ENCODE measurements at regions not wholly inside any gene's neighbourhood (a gene's known extent, or its start where the extent isn't known, plus 50 kb on each side); places are given as distances from the start of the nearest gene placed in this dataset.

GRCh38 chr12:42924482-42924881 lies 334.9 kb upstream of the PRICKLE1 start:
- Histone ChIP-seq H2AFZ (ENCODE audit: low read length) (no peak overlapping the region), H3K9ac (ENCODE audit: insufficient read depth, low read length) (no peak overlapping the region), H3K27me3 (ENCODE audit: control insufficient read depth, insufficient read depth, low read length) (no peaks in the 10 kb centered on the region), H3K27ac (ENCODE audit: insufficient read depth, low read length) (no peak overlapping the region), H4K20me1 (ENCODE audit: control insufficient read depth, extremely low read depth, insufficient read depth, low read length) (no peaks in the 10 kb centered on the region), H3K4me1 (ENCODE audit: control insufficient read depth, extremely low read depth, insufficient read depth, low read length) (no peaks in the 10 kb centered on the region), H3K9me3 (ENCODE audit: control insufficient read depth, insufficient read depth, low read depth, low read length) (no peaks in the 10 kb centered on the region), H3K4me3 (replicated peaks in 1 of 4; ENCODE audit: control extremely low read depth in 1 of 4, insufficient read depth in 1 of 4, low read depth in 3 of 4, low read length in 4 of 4) (no peak overlapping the region), H3K4me2 (ENCODE audit: extremely low read depth, insufficient read depth, low read length) (no peak overlapping the region), H3K36me3 (ENCODE audit: control insufficient read depth, insufficient read depth, low read length) (no peaks in the 10 kb centered on the region), H3K79me2 (ENCODE audit: control insufficient read depth, insufficient read depth, low read length) (no peaks in the 10 kb centered on the region)
- TF ChIP-seq CTCF (conservative IDR thresholded peaks at IDR 0.05 in 1 of 2, IDR thresholded peaks at IDR 0.05 in 1 of 2; ENCODE audit: low read depth in 1 of 2, low read length in 2 of 2), result no peak
- DNase-seq (ENCODE audit: low read depth in 2 of 2), result no peak

GRCh38 chr12:42923583-42923982 lies 334.0 kb upstream of the PRICKLE1 start:
- Histone ChIP-seq H3K9ac (ENCODE audit: insufficient read depth, low read length) (no peak overlapping the region), H3K27me3 (ENCODE audit: control insufficient read depth, insufficient read depth, low read length) (no peaks in the 10 kb centered on the region), H3K79me2 (ENCODE audit: control insufficient read depth, insufficient read depth, low read length) (no peaks in the 10 kb centered on the region), H3K4me1 (ENCODE audit: control insufficient read depth, extremely low read depth, insufficient read depth, low read length) (no peaks in the 10 kb centered on the region), H3K4me2 (ENCODE audit: extremely low read depth, insufficient read depth, low read length) (no peak overlapping the region), H4K20me1 (ENCODE audit: control insufficient read depth, extremely low read depth, insufficient read depth, low read length) (no peaks in the 10 kb centered on the region), H3K4me3 (replicated peaks in 1 of 4; ENCODE audit: control extremely low read depth in 1 of 4, insufficient read depth in 1 of 4, low read depth in 3 of 4, low read length in 4 of 4) (no peak overlapping the region), H3K36me3 (ENCODE audit: control insufficient read depth, insufficient read depth, low read length) (no peaks in the 10 kb centered on the region), H3K27ac (ENCODE audit: insufficient read depth, low read length) (no peak overlapping the region), H3K9me3 (ENCODE audit: control insufficient read depth, insufficient read depth, low read depth, low read length) (no peaks in the 10 kb centered on the region), H2AFZ (ENCODE audit: low read length) (no peak overlapping the region)
- DNase-seq (ENCODE audit: low read depth in 2 of 2), result no peak
- TF ChIP-seq CTCF (conservative IDR thresholded peaks at IDR 0.05 in 1 of 2, IDR thresholded peaks at IDR 0.05 in 1 of 2; ENCODE audit: low read depth in 1 of 2, low read length in 2 of 2), result no peak
- TF ChIP-seq EZH2 (IDR thresholded peaks at IDR 0.05; ENCODE audit: low read length, missing control alignments), result no peak

- Histone ChIP-seq H4K20me1 (ENCODE audit: control insufficient read depth, extremely low read depth, insufficient read depth, low read length) (no peaks in the 10 kb centered on the region), H3K27me3 (ENCODE audit: control insufficient read depth, insufficient read depth, low read length) (no peaks in the 10 kb centered on the region), H2AFZ (ENCODE audit: low read length) (no peak overlapping the region), H3K36me3 (ENCODE audit: control insufficient read depth, insufficient read depth, low read length) (no peaks in the 10 kb centered on the region), H3K9ac (ENCODE audit: insufficient read depth, low read length) (no peak overlapping the region), H3K9me3 (ENCODE audit: control insufficient read depth, insufficient read depth, low read depth, low read length) (no peaks in the 10 kb centered on the region), H3K79me2 (ENCODE audit: control insufficient read depth, insufficient read depth, low read length) (no peaks in the 10 kb centered on the region), H3K4me2 (ENCODE audit: extremely low read depth, insufficient read depth, low read length) (no peak overlapping the region), H3K4me1 (ENCODE audit: control insufficient read depth, extremely low read depth, insufficient read depth, low read length) (no peaks in the 10 kb centered on the region), H3K27ac (ENCODE audit: insufficient read depth, low read length) (no peak overlapping the region), H3K4me3 (replicated peaks in 1 of 4; ENCODE audit: control extremely low read depth in 1 of 4, insufficient read depth in 1 of 4, low read depth in 3 of 4, low read length in 4 of 4) (no peak overlapping the region)
- no peak for DNase-seq (ENCODE audit: low read depth in 2 of 2)
- TF ChIP-seq EZH2 (IDR thresholded peaks at IDR 0.05; ENCODE audit: low read length, missing control alignments), result no peak
Observed at GRCh38 chr12:42923156-42923555, 333.6 kb upstream of the PRICKLE1 start.

GRCh38 chr12:42922505-42922850 lies 332.9 kb upstream of the PRICKLE1 start:
- no peak overlapping the region for H3K9ac ChIP-seq (ENCODE audit: insufficient read depth, low read length)
- H3K36me3 ChIP-seq (ENCODE audit: control insufficient read depth, insufficient read depth, low read length), result no peaks in the 10 kb centered on the region
- no peak overlapping the region for H3K27ac ChIP-seq (ENCODE audit: insufficient read depth, low read length)
- H2AFZ ChIP-seq (ENCODE audit: low read length), result no peak overlapping the region
- no peaks in the 10 kb centered on the region for H3K4me1 ChIP-seq (ENCODE audit: control insufficient read depth, extremely low read depth, insufficient read depth, low read length)
- H3K4me2 ChIP-seq (ENCODE audit: extremely low read depth, insufficient read depth, low read length), result no peak overlapping the region
- TF ChIP-seq EZH2 (IDR thresholded peaks at IDR 0.05; ENCODE audit: low read length, missing control alignments) (no peak), CTCF (conservative IDR thresholded peaks at IDR 0.05 in 1 of 2, IDR thresholded peaks at IDR 0.05 in 1 of 2; ENCODE audit: low read depth in 1 of 2, low read length in 2 of 2) (no peak)
- no peak overlapping the region for H3K4me3 ChIP-seq (replicated peaks in 1 of 4; ENCODE audit: control extremely low read depth in 1 of 4, insufficient read depth in 1 of 4, low read depth in 3 of 4, low read length in 4 of 4)
- no peaks in the 10 kb centered on the region for H3K9me3 ChIP-seq (ENCODE audit: control insufficient read depth, insufficient read depth, low read depth, low read length)
- H3K79me2 ChIP-seq (ENCODE audit: control insufficient read depth, insufficient read depth, low read length), result no peaks in the 10 kb centered on the region
- no peaks in the 10 kb centered on the region for H3K27me3 ChIP-seq (ENCODE audit: control insufficient read depth, insufficient read depth, low read length)
- no peaks in the 10 kb centered on the region for H4K20me1 ChIP-seq (ENCODE audit: control insufficient read depth, extremely low read depth, insufficient read depth, low read length)
- no peak for DNase-seq (ENCODE audit: low read depth in 2 of 2)

Measured in fibroblast of lung (primary cell).